GM19397 (cell line): ENCODE measurements at regions not wholly inside any gene's neighbourhood (a gene's known extent, or its start where the extent isn't known, plus 50 kb on each side); places are given as distances from the start of the nearest gene placed in this dataset.

Experiments used
- ATAC-seq: cut with Tn5 transposase; IDR thresholded peaks from one replicate; pipeline ENCODE4 v1.9.1; 2021; ENCODE audit warnings: mild to moderate bottlenecking, moderate library complexity; ENCODE audit not compliant: unreplicated experiment

GRCh38 chr2:199707593-199708185, 143.3 kb downstream of the FTCDNL1 start:
- ATAC-seq: no peak

GRCh38 chr2:199705538-199705937, 145.5 kb downstream of the FTCDNL1 start:
- no peak for ATAC-seq

GRCh38 chr2:199704358-199705238, 146.4 kb downstream of the FTCDNL1 start:
- ATAC-seq: no peak

- no peak for ATAC-seq
Observed at GRCh38 chr2:199703199-199703598, 147.8 kb downstream of the FTCDNL1 start.

- no peak for ATAC-seq
Observed at GRCh38 chr2:199697469-199697868, 153.5 kb downstream of the FTCDNL1 start.

GRCh38 chr2:199696048-199696447, 154.9 kb downstream of the FTCDNL1 start:
- ATAC-seq: no peak

GRCh38 chr2:199693861-199694260, 157.1 kb downstream of the FTCDNL1 start:
- no peak for ATAC-seq

- no peak for ATAC-seq
Observed at GRCh38 chr2:199692489-199692888, 158.5 kb downstream of the FTCDNL1 start.

- ATAC-seq: no peak
Observed at GRCh38 chr2:199690225-199690624, 160.8 kb downstream of the FTCDNL1 start.

GRCh38 chr2:199685669-199686068, 165.3 kb downstream of the FTCDNL1 start:
- ATAC-seq: no peak

GRCh38 chr2:199684832-199685231, 166.2 kb downstream of the FTCDNL1 start:
- peak; percentile 57 for ATAC-seq

GRCh38 chr2:199684168-199684567, 166.8 kb downstream of the FTCDNL1 start:
- no peak for ATAC-seq

- ATAC-seq: no peak
Observed at GRCh38 chr2:199682001-199682400, 169.0 kb downstream of the FTCDNL1 start.

GRCh38 chr2:199680482-199680881, 170.5 kb downstream of the FTCDNL1 start:
- no peak for ATAC-seq

- ATAC-seq: no peak
Observed at GRCh38 chr2:199679883-199680282, 171.1 kb downstream of the FTCDNL1 start.

- no peak for ATAC-seq
Observed at GRCh38 chr2:199677881-199678280, 173.1 kb downstream of the FTCDNL1 start.

- no peak for ATAC-seq
Observed at GRCh38 chr2:199668645-199669044, 182.3 kb downstream of the FTCDNL1 start.

GRCh38 chr2:199663157-199663556, 187.8 kb downstream of the FTCDNL1 start:
- ATAC-seq: no peak

- no peak for ATAC-seq
Observed at GRCh38 chr2:199662255-199662654, 188.7 kb downstream of the FTCDNL1 start.

- ATAC-seq: no peak
Observed at GRCh38 chr2:199660167-199660566, 190.8 kb downstream of the FTCDNL1 start.

GRCh38 chr2:199659207-199659606, 191.8 kb downstream of the FTCDNL1 start:
- no peak for ATAC-seq

GRCh38 chr2:199646439-199646838, 188.7 kb upstream of the SATB2 start:
- ATAC-seq: peak; percentile 93
